GM18858 (cell line): ENCODE measurements at regions not wholly inside any gene's neighbourhood (a gene's known extent, or its start where the extent isn't known, plus 50 kb on each side); places are given as distances from the start of the nearest gene placed in this dataset.
"Not testable (repeated sequence)": the region's sequence is repeated elsewhere in the genome, so short reads cannot be mapped to it uniquely, and the experiment has no call there.

Experiments
- ATAC-seq: cut with Tn5 transposase; IDR thresholded peaks from one replicate; pipeline ENCODE4 v1.9.1; 2021; ENCODE audit not compliant: unreplicated experiment

- ATAC-seq, result no peak
Observed at GRCh38 chr18:39232937-39233336, 1667.3 kb upstream of the CELF4 start.

GRCh38 chr18:39232490-39232889 is 1666.9 kb upstream of the CELF4 start:
- ATAC-seq, result no peak

- no peak for ATAC-seq
Observed at GRCh38 chr18:39230086-39230803, 1664.6 kb upstream of the CELF4 start.

- not testable (repeated sequence) for ATAC-seq
Observed at GRCh38 chr18:39227769-39228168, 1662.2 kb upstream of the CELF4 start.

- no peak for ATAC-seq
Observed at GRCh38 chr18:39225373-39225772, 1659.8 kb upstream of the CELF4 start.

- ATAC-seq, result no peak
Observed at GRCh38 chr18:39223283-39223682, 1657.7 kb upstream of the CELF4 start.

GRCh38 chr18:39215920-39216319 is 1650.3 kb upstream of the CELF4 start:
- no peak for ATAC-seq

GRCh38 chr18:39211461-39211860 is 1645.9 kb upstream of the CELF4 start:
- ATAC-seq, result no peak

GRCh38 chr18:39209173-39209572 is 1643.6 kb upstream of the CELF4 start:
- no peak for ATAC-seq

- no peak for ATAC-seq
Observed at GRCh38 chr18:39208729-39209128, 1643.1 kb upstream of the CELF4 start.

- no peak for ATAC-seq
Observed at GRCh38 chr18:39208190-39208589, 1642.6 kb upstream of the CELF4 start.

- not testable (repeated sequence) for ATAC-seq
Observed at GRCh38 chr18:39206398-39207103, 1641.0 kb upstream of the CELF4 start.

GRCh38 chr18:39205565-39206195 is 1640.1 kb upstream of the CELF4 start:
- no peak for ATAC-seq

GRCh38 chr18:39200153-39200552 is 1634.6 kb upstream of the CELF4 start:
- no peak for ATAC-seq

- no peak for ATAC-seq
Observed at GRCh38 chr18:39199231-39199855, 1633.7 kb upstream of the CELF4 start.

GRCh38 chr18:39198376-39198775 is 1632.8 kb upstream of the CELF4 start:
- ATAC-seq, result no peak

GRCh38 chr18:39191931-39192330 is 1626.3 kb upstream of the CELF4 start:
- no peak for ATAC-seq

GRCh38 chr18:39191058-39191457 is 1625.5 kb upstream of the CELF4 start:
- no peak for ATAC-seq

- ATAC-seq, result no peak
Observed at GRCh38 chr18:39190508-39190907, 1624.9 kb upstream of the CELF4 start.

- ATAC-seq, result no peak
Observed at GRCh38 chr18:39188278-39188677, 1622.7 kb upstream of the CELF4 start.

- ATAC-seq, result no peak
Observed at GRCh38 chr18:39186008-39186407, 1620.4 kb upstream of the CELF4 start.

GRCh38 chr18:39184176-39184575 is 1618.6 kb upstream of the CELF4 start:
- no peak for ATAC-seq
